ENCODE measurements at regions not wholly inside any gene's neighbourhood (a gene's known extent, or its start where the extent isn't known, plus 50 kb on each side); places are given as distances from the start of the nearest gene placed in this dataset.

DNA sequence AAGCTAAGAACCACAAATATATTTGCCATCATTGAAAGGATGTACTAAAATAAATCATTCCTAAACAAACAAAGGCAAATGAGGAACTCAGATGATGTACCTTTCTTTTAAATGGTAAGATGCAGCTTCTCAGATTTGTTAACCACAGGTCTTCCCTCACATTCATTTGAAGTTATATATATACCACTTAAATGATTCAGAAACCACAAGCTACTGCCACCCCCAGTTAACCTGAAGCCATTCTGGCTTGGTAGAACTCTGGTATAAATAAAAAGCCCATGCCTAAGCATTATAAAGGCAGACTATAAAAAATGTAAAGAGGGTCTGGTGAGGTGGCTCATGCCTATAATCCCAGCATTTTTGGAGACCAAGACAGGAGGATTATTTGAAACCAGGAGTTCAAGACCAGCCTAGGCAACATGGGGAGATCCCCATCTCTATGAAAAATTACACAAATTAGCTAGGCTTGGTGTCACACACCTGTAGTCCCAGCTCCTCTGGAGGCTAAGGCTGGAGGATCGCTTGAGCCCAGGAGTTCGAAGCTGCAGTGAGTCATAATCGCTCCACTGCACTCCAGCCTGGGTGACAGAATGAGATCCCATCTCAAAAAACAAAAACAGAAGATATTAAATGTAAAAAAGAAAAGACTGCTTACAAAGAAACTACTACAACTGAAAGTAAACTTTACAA, 1185.3 kb downstream of the JRKL start:
- TF ChIP-seq POLR2A (IDR thresholded peaks at IDR 0.05; ENCODE audit: low read depth, low read length), result no peak
- no peak for TF ChIP-seq TAF1 (IDR thresholded peaks at IDR 0.05; ENCODE audit: low read depth, low read length)

All from GM12891 (cell line).